GM12875 (cell line): ENCODE measurements at regions not wholly inside any gene's neighbourhood (a gene's known extent, or its start where the extent isn't known, plus 50 kb on each side); places are given as distances from the start of the nearest gene placed in this dataset.
"Not testable (repeated sequence)": the region's sequence is repeated elsewhere in the genome, so short reads cannot be mapped to it uniquely, and the experiment has no call there.

ENCODE experiments used
- H3K4me3 ChIP-seq: one replicate; pipeline ENCODE4 v1.5.1; 2011; ENCODE audit warnings: low read depth, low read length, control low read depth
- CTCF ChIP-seq: IDR thresholded peaks from 2 replicates; pipeline ENCODE4 v1.5.1; 2011; ENCODE audit warnings: low read depth, mild to moderate bottlenecking, control low read depth, inconsistent platforms, low read length, moderate library complexity, borderline replicate concordance; ENCODE audit not compliant: insufficient read depth

GRCh38 chr17:37859451-37859850, 64.8 kb upstream of the TBC1D3K start:
- no peak overlapping the region for H3K4me3 ChIP-seq
- no peak for TF ChIP-seq CTCF

GRCh38 chr17:37858391-37858790, 65.8 kb upstream of the TBC1D3K start:
- H3K4me3 ChIP-seq, result not testable (repeated sequence)

GRCh38 chr17:37856245-37856644, 68.0 kb upstream of the TBC1D3K start:
- no peak overlapping the region for H3K4me3 ChIP-seq
- no peak for TF ChIP-seq CTCF

- no peak overlapping the region for H3K4me3 ChIP-seq
- no peak for TF ChIP-seq CTCF
Observed at GRCh38 chr17:37849617-37849972, 74.6 kb upstream of the TBC1D3K start.

- no peak overlapping the region for H3K4me3 ChIP-seq
- no peak for TF ChIP-seq CTCF
Observed at GRCh38 chr17:37848690-37849616, 75.3 kb upstream of the TBC1D3K start.

GRCh38 chr17:37847811-37848331, 76.3 kb upstream of the TBC1D3K start:
- no peak overlapping the region for H3K4me3 ChIP-seq

GRCh38 chr17:37847102-37847501, 77.1 kb upstream of the TBC1D3K start:
- no peak overlapping the region for H3K4me3 ChIP-seq
- TF ChIP-seq CTCF, result no peak

More at GRCh38 chr17:37847811-37848331, 76.3 kb upstream of the TBC1D3K start:
- TF ChIP-seq CTCF, result no peak
